ENCODE measurements at regions not wholly inside any gene's neighbourhood (a gene's known extent, or its start where the extent isn't known, plus 50 kb on each side); places are given as distances from the start of the nearest gene placed in this dataset.
A peak's percentile ranks its signal among the peaks of the same experiment; 100 is the strongest.
"Not testable (repeated sequence)": the region's sequence is repeated elsewhere in the genome, so short reads cannot be mapped to it uniquely, and the experiment has no call there.

DNA sequence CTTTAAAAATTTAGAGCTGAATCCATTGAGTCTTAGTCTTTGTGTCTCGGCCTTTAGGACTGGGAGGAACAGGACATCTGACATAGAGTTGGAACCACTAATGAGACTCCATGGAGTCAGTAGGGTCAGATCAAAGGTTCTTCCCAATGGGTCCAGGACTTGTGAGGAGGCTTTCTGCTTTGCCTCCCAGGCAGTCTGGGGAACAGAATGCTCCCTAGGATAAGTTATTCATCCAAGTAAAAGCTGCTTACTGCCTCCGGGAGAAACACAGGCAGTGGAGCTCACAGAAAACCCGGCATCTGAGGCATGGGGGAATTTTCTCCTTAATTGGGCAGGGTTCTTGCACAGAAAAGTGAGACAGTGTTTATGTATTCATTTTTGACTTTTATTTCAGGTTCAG lies 216.4 kb downstream of the SEC23IP start:
- Histone ChIP-seq H3K36me3 (replicated peaks in 1 of 2; ENCODE audit: control insufficient read depth in 2 of 2, insufficient read depth in 2 of 2, low read length in 2 of 2) (no peaks in the 10 kb centered on the region), H3K23ac (ENCODE audit: low read depth, low read length, poor library complexity) (no peak overlapping the region), H3K14ac (ENCODE audit: low read length) (no peak overlapping the region), H3K4ac (ENCODE audit: low read length) (no peak overlapping the region), H3K4me2 (ENCODE audit: insufficient read depth, low read length, poor library complexity, severe bottlenecking) (no peak overlapping the region), H2BK15ac (ENCODE audit: low read length) (no peak overlapping the region), H3K4me1 (ENCODE audit: control insufficient read depth in 2 of 2, insufficient read depth in 1 of 2, low read depth in 1 of 2, low read length in 2 of 2) (peaks cover 0 to 3% of the 10 kb centered on the region in 2 donors), H3K27ac (replicated peaks; ENCODE audit: low read length) (peak overlapping the region; percentile 16), H4K8ac (ENCODE audit: low read depth, low read length) (no peak overlapping the region), H3K18ac (ENCODE audit: low read length) (no peak overlapping the region), H3K9me3 (replicated peaks in 1 of 2; ENCODE audit: control insufficient read depth in 2 of 2, insufficient read depth in 1 of 2, low read depth in 1 of 2, low read length in 2 of 2) (no peaks in the 10 kb centered on the region), H4K91ac (ENCODE audit: low read depth, low read length, poor library complexity) (no peak overlapping the region), H2BK5ac (ENCODE audit: low read length) (no peak overlapping the region), H2AFZ (ENCODE audit: low read length) (no peak overlapping the region), H2BK12ac (ENCODE audit: low read length) (no peak overlapping the region), H3K79me1 (ENCODE audit: low read depth, low read length) (no peaks in the 10 kb centered on the region), H2AK5ac (ENCODE audit: low read depth, low read length) (no peak overlapping the region), H3K27me3 (ENCODE audit: control insufficient read depth in 3 of 3, insufficient read depth in 3 of 3, low read depth in 1 of 3, low read length in 3 of 3) (no peaks in the 10 kb centered on the region), H2BK120ac (ENCODE audit: low read depth, low read length) (no peak overlapping the region), H3K4me3 (ENCODE audit: low read length in 2 of 2) (no peak overlapping the region), H3K9ac (ENCODE audit: low read depth, low read length, poor library complexity) (no peak overlapping the region)
- DNase-seq (ENCODE audit: low spot score) = no peak
- no CpG with 5 or more reads among the region's 3 CpGs for WGBS, 2 donors (ENCODE audit: extremely low coverage in 2 of 2, insufficient read length in 2 of 2, insufficient replicate concordance in 1 of 2)

GRCh38 chr10:120109725-120110124 lies 217.2 kb downstream of the SEC23IP start:
- no CpG with 5 or more reads among the region's 4 CpGs for WGBS, 2 donors (ENCODE audit: extremely low coverage in 2 of 2, insufficient read length in 2 of 2, insufficient replicate concordance in 1 of 2)
- H3K27ac ChIP-seq (replicated peaks; ENCODE audit: low read length); H3K4ac ChIP-seq (ENCODE audit: low read length); H2BK5ac ChIP-seq (ENCODE audit: low read length); H3K36me3 ChIP-seq (replicated peaks in 1 of 2; ENCODE audit: control insufficient read depth in 2 of 2, insufficient read depth in 2 of 2, low read length in 2 of 2); H3K4me1 ChIP-seq (ENCODE audit: control insufficient read depth in 2 of 2, insufficient read depth in 1 of 2, low read depth in 1 of 2, low read length in 2 of 2); H3K79me1 ChIP-seq (ENCODE audit: low read depth, low read length); H3K14ac ChIP-seq (ENCODE audit: low read length); DNase-seq (ENCODE audit: low spot score); H2AFZ ChIP-seq (ENCODE audit: low read length); H3K18ac ChIP-seq (ENCODE audit: low read length); H3K4me2 ChIP-seq (ENCODE audit: insufficient read depth, low read length, poor library complexity, severe bottlenecking); H2BK12ac ChIP-seq (ENCODE audit: low read length); H2BK15ac ChIP-seq (ENCODE audit: low read length); H3K23ac ChIP-seq (ENCODE audit: low read depth, low read length, poor library complexity); H2AK5ac ChIP-seq (ENCODE audit: low read depth, low read length); H3K4me3 ChIP-seq (ENCODE audit: low read length in 2 of 2); H4K8ac ChIP-seq (ENCODE audit: low read depth, low read length); H2BK120ac ChIP-seq (ENCODE audit: low read depth, low read length); H3K9ac ChIP-seq (ENCODE audit: low read depth, low read length, poor library complexity); H3K9me3 ChIP-seq (replicated peaks in 1 of 2; ENCODE audit: control insufficient read depth in 2 of 2, insufficient read depth in 1 of 2, low read depth in 1 of 2, low read length in 2 of 2); H3K27me3 ChIP-seq (ENCODE audit: control insufficient read depth in 3 of 3, insufficient read depth in 3 of 3, low read depth in 1 of 3, low read length in 3 of 3); H4K91ac ChIP-seq (ENCODE audit: low read depth, low read length, poor library complexity): not testable (repeated sequence)

GRCh38 chr10:120110196-120110595 lies 217.7 kb downstream of the SEC23IP start:
- Histone ChIP-seq H3K4me3 (ENCODE audit: low read length in 2 of 2) (no peak overlapping the region), H2AK5ac (ENCODE audit: low read depth, low read length) (no peak overlapping the region), H4K91ac (ENCODE audit: low read depth, low read length, poor library complexity) (no peak overlapping the region), H2AFZ (ENCODE audit: low read length) (no peak overlapping the region), H3K9me3 (replicated peaks in 1 of 2; ENCODE audit: control insufficient read depth in 2 of 2, insufficient read depth in 1 of 2, low read depth in 1 of 2, low read length in 2 of 2) (no peaks in the 10 kb centered on the region), H3K4ac (ENCODE audit: low read length) (no peak overlapping the region), H4K8ac (ENCODE audit: low read depth, low read length) (no peak overlapping the region), H2BK120ac (ENCODE audit: low read depth, low read length) (no peak overlapping the region), H3K36me3 (replicated peaks in 1 of 2; ENCODE audit: control insufficient read depth in 2 of 2, insufficient read depth in 2 of 2, low read length in 2 of 2) (no peaks in the 10 kb centered on the region), H3K23ac (ENCODE audit: low read depth, low read length, poor library complexity) (no peak overlapping the region), H3K9ac (ENCODE audit: low read depth, low read length, poor library complexity) (no peak overlapping the region), H3K27ac (replicated peaks; ENCODE audit: low read length) (no peak overlapping the region), H3K4me2 (ENCODE audit: insufficient read depth, low read length, poor library complexity, severe bottlenecking) (no peak overlapping the region), H2BK5ac (ENCODE audit: low read length) (no peak overlapping the region), H3K27me3 (ENCODE audit: control insufficient read depth in 3 of 3, insufficient read depth in 3 of 3, low read depth in 1 of 3, low read length in 3 of 3) (no peaks in the 10 kb centered on the region), H3K14ac (ENCODE audit: low read length) (no peak overlapping the region), H3K18ac (ENCODE audit: low read length) (no peak overlapping the region), H2BK12ac (ENCODE audit: low read length) (no peak overlapping the region), H3K4me1 (ENCODE audit: control insufficient read depth in 2 of 2, insufficient read depth in 1 of 2, low read depth in 1 of 2, low read length in 2 of 2) (peaks cover 0 to 6% of the 10 kb centered on the region in 2 donors), H2BK15ac (ENCODE audit: low read length) (no peak overlapping the region), H3K79me1 (ENCODE audit: low read depth, low read length) (no peaks in the 10 kb centered on the region)
- WGBS, 2 donors (ENCODE audit: extremely low coverage in 2 of 2, insufficient read length in 2 of 2, insufficient replicate concordance in 1 of 2) = no CpG with 5 or more reads among the region's 1 CpG
- no peak for DNase-seq (ENCODE audit: low spot score)

- no peak overlapping the region for H4K8ac ChIP-seq (ENCODE audit: low read depth, low read length)
- H3K27me3 ChIP-seq (ENCODE audit: control insufficient read depth in 3 of 3, insufficient read depth in 3 of 3, low read depth in 1 of 3, low read length in 3 of 3) = no peaks in the 10 kb centered on the region
- no peak overlapping the region for H2BK12ac ChIP-seq (ENCODE audit: low read length)
- no peak for DNase-seq (ENCODE audit: low spot score)
- H4K91ac ChIP-seq (ENCODE audit: low read depth, low read length, poor library complexity) = no peak overlapping the region
- H3K27ac ChIP-seq (replicated peaks; ENCODE audit: low read length) = no peak overlapping the region
- no CpG with 5 or more reads among the region's 3 CpGs for WGBS, 2 donors (ENCODE audit: extremely low coverage in 2 of 2, insufficient read length in 2 of 2, insufficient replicate concordance in 1 of 2)
- H2BK120ac ChIP-seq (ENCODE audit: low read depth, low read length) = no peak overlapping the region
- no peak overlapping the region for H2AFZ ChIP-seq (ENCODE audit: low read length)
- H2BK5ac ChIP-seq (ENCODE audit: low read length) = no peak overlapping the region
- H2BK15ac ChIP-seq (ENCODE audit: low read length) = no peak overlapping the region
- H3K9me3 ChIP-seq (replicated peaks in 1 of 2; ENCODE audit: control insufficient read depth in 2 of 2, insufficient read depth in 1 of 2, low read depth in 1 of 2, low read length in 2 of 2) = no peaks in the 10 kb centered on the region
- no peak overlapping the region for H2AK5ac ChIP-seq (ENCODE audit: low read depth, low read length)
- H3K9ac ChIP-seq (ENCODE audit: low read depth, low read length, poor library complexity) = no peak overlapping the region
- H3K4ac ChIP-seq (ENCODE audit: low read length) = no peak overlapping the region
- no peak overlapping the region for H3K18ac ChIP-seq (ENCODE audit: low read length)
- H3K14ac ChIP-seq (ENCODE audit: low read length) = no peak overlapping the region
- peaks cover 0 to 6% of the 10 kb centered on the region in 2 donors for H3K4me1 ChIP-seq (ENCODE audit: control insufficient read depth in 2 of 2, insufficient read depth in 1 of 2, low read depth in 1 of 2, low read length in 2 of 2)
- H3K4me2 ChIP-seq (ENCODE audit: insufficient read depth, low read length, poor library complexity, severe bottlenecking) = no peak overlapping the region
- H3K36me3 ChIP-seq (replicated peaks in 1 of 2; ENCODE audit: control insufficient read depth in 2 of 2, insufficient read depth in 2 of 2, low read length in 2 of 2) = no peaks in the 10 kb centered on the region
- H3K79me1 ChIP-seq (ENCODE audit: low read depth, low read length) = no peaks in the 10 kb centered on the region
- H3K4me3 ChIP-seq (ENCODE audit: low read length in 2 of 2) = no peak overlapping the region
- no peak overlapping the region for H3K23ac ChIP-seq (ENCODE audit: low read depth, low read length, poor library complexity)
Observed at GRCh38 chr10:120111628-120112027, 219.1 kb downstream of the SEC23IP start.
